NB4 (cell line): ENCODE measurements at regions not wholly inside any gene's neighbourhood (a gene's known extent, or its start where the extent isn't known, plus 50 kb on each side); places are given as distances from the start of the nearest gene placed in this dataset.
"Not testable (repeated sequence)": the region's sequence is repeated elsewhere in the genome, so short reads cannot be mapped to it uniquely, and the experiment has no call there.

Experiments
- MYC ChIP-seq: IDR thresholded peaks from 2 replicates; pipeline ENCODE4 v1.6.1; 2011; ENCODE audit warnings: low read depth, low read length
- POLR2A ChIP-seq: IDR thresholded peaks from 2 replicates; pipeline ENCODE4 v1.6.1; 2011; ENCODE audit warnings: mild to moderate bottlenecking; ENCODE audit not compliant: insufficient read length; ENCODE audit errors: extremely low read depth
- TF ChIP-seq, protein P1 (sequence below): IDR thresholded peaks from 2 replicates; pipeline ENCODE4 v1.6.1; 2011; ENCODE audit warnings: low read depth, low read length
- TF ChIP-seq, protein P2 (sequence below): IDR thresholded peaks from one replicate; pipeline ENCODE4 v1.5.1; 2012; ENCODE audit warnings: low read depth, low read length

DNA sequence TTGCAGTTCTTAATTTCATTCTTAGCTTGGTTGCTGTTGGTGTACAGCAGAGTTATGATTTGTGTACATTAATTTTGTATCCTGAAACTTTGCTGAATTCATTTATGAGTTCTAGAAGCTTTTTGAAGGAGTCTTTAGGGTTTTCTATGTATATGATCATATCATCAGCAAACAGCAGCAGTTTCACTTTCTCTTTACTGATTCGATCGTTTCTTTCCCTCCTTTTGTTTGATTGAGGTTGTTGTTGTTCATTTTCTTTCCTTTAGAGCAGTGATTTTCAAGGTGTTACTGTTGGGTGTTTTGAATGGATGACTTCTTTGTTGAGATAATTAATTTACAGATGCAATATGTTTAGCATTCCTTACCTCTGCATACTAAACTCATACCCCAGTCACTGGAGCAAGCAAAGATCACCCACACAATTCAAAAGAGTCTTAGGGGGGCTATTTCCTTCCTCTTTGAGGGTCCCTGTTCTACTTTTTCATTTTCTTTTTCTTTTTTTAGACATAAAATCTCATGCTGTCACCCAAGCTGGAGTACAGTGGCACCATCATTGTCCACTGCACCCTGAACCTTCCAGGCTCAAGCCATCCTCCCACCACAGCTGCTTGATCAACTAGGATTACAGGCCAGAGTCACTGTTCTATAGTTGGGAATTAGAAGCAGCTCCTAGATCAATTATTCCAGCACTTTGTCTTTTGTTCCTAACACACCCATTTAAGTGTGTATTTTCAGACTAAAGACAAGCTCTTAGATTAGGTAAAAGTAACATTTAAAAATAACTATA, 115.8 kb upstream of the GPR39 start:
- TF ChIP-seq, protein P1, sequence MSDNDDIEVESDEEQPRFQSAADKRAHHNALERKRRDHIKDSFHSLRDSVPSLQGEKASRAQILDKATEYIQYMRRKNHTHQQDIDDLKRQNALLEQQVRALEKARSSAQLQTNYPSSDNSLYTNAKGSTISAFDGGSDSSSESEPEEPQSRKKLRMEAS, result not testable (repeated sequence)
- TF ChIP-seq, protein P2, sequence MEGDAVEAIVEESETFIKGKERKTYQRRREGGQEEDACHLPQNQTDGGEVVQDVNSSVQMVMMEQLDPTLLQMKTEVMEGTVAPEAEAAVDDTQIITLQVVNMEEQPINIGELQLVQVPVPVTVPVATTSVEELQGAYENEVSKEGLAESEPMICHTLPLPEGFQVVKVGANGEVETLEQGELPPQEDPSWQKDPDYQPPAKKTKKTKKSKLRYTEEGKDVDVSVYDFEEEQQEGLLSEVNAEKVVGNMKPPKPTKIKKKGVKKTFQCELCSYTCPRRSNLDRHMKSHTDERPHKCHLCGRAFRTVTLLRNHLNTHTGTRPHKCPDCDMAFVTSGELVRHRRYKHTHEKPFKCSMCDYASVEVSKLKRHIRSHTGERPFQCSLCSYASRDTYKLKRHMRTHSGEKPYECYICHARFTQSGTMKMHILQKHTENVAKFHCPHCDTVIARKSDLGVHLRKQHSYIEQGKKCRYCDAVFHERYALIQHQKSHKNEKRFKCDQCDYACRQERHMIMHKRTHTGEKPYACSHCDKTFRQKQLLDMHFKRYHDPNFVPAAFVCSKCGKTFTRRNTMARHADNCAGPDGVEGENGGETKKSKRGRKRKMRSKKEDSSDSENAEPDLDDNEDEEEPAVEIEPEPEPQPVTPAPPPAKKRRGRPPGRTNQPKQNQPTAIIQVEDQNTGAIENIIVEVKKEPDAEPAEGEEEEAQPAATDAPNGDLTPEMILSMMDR, result not testable (repeated sequence)
- not testable (repeated sequence) for TF ChIP-seq POLR2A, MYC
